Small intestine (tissue), 7 donors: ENCODE measurements at regions not wholly inside any gene's neighbourhood (a gene's known extent, or its start where the extent isn't known, plus 50 kb on each side); places are given as distances from the start of the nearest gene placed in this dataset.

ENCODE experiments used
- DNase-seq, 2 donors: peaks; one replicate each; pipeline versions ENCODE4 v3.0.0 to v3.0.0-alpha.2; 2013
- FAIRE-seq: peaks from 2 replicates; lab custom pipeline; 2012; peaks lifted over from hg19 to GRCh38; lab: Jason Lieb, UNC
- H3K27ac ChIP-seq, 3 donors: one replicate each; pipeline ENCODE4 v1.5.1; 2013; ENCODE audit warnings: low read length in 2 of 3, mild to moderate bottlenecking in 2 of 3, control low read depth in 1 of 3, inconsistent platforms in 1 of 3, low read depth in 1 of 3, moderate library complexity in 1 of 3
- H3K27me3 ChIP-seq, 3 donors: one replicate each; pipeline ENCODE4 v1.6.1; 2013; ENCODE audit warnings: low read length in 3 of 3, inconsistent platforms in 1 of 3; ENCODE audit not compliant: control insufficient read depth in 3 of 3, insufficient read depth in 3 of 3
- H3K36me3 ChIP-seq, 3 donors: one replicate each; pipeline ENCODE4 v1.6.1; 2013; ENCODE audit warnings: low read length in 3 of 3, inconsistent platforms in 1 of 3, low read depth in 1 of 3, mild to moderate bottlenecking in 1 of 3, moderate library complexity in 1 of 3; ENCODE audit not compliant: control insufficient read depth in 3 of 3, insufficient read depth in 2 of 3
- H3K4me1 ChIP-seq, 3 donors: one replicate each; pipeline ENCODE4 v1.6.1; 2013; ENCODE audit warnings: low read length in 2 of 3, inconsistent platforms in 1 of 3, low read depth in 1 of 3, mild to moderate bottlenecking in 1 of 3, moderate library complexity in 1 of 3; ENCODE audit not compliant: control insufficient read depth in 3 of 3, insufficient read depth in 2 of 3
- H3K4me3 ChIP-seq, 3 donors: one replicate each; pipeline ENCODE4 v1.5.1; 2013; ENCODE audit warnings: low read length in 3 of 3, control low read depth in 1 of 3, inconsistent platforms in 1 of 3, low read depth in 1 of 3, mild to moderate bottlenecking in 1 of 3, moderate library complexity in 1 of 3
- H3K9me3 ChIP-seq, 2 donors: one replicate each; pipeline ENCODE4 v1.6.1; 2013; ENCODE audit warnings: low read depth in 1 of 2, low read length in 1 of 2; ENCODE audit not compliant: control insufficient read depth in 2 of 2, insufficient read depth in 1 of 2
- WGBS, 3 donors: extraction: QIAGEN DNeasy Blood & Tissue Kit; methylation state at CpG; one replicate each; pipeline ENCODE4 v1.1.7; 2013; 5-methylcytosine and 5-hydroxymethylcytosine counted together
- donor health status: healthy with polysubstance abuse.
- donor health status: control.
- donor health status: control.
- donor health status: Bipolar disorder and iron deficiency.
- donor health status: healthy.

GRCh38 chr7:113392841-113393540 lies 274.6 kb upstream of the SMIM30 start:
- H3K4me3 ChIP-seq, result no peak overlapping the region
- DNase-seq, result no peak

GRCh38 chr7:113392421-113392820 lies 274.1 kb upstream of the SMIM30 start:
- no peak for FAIRE-seq
- 67 to 73% (median 70%) methylated on average over 6 of the region's 6 CpGs for WGBS, 3 donors
- no peak for DNase-seq
- Histone ChIP-seq H3K4me1 (no peaks in the 10 kb centered on the region), H3K36me3 (no peaks in the 10 kb centered on the region), H3K27me3 (no peaks in the 10 kb centered on the region), H3K4me3 (no peak overlapping the region), H3K27ac (no peak overlapping the region), H3K9me3 (peaks cover 2 to 9% of the 10 kb centered on the region in 2 donors)

More at GRCh38 chr7:113392841-113393540, 274.6 kb upstream of the SMIM30 start:
- WGBS, 3 donors, result 50 to 70% (median 50%) methylated on average over 2 of the region's 2 CpGs
- Histone ChIP-seq H3K36me3 (no peaks in the 10 kb centered on the region), H3K9me3 (peaks cover 2 to 9% of the 10 kb centered on the region in 2 donors), H3K27ac (no peak overlapping the region), H3K27me3 (no peaks in the 10 kb centered on the region), H3K4me1 (no peaks in the 10 kb centered on the region)
- no peak for FAIRE-seq

GRCh38 chr7:113389112-113389646 lies 270.8 kb upstream of the SMIM30 start:
- Histone ChIP-seq H3K36me3 (no peaks in the 10 kb centered on the region), H3K4me1 (no peaks in the 10 kb centered on the region), H3K4me3 (no peak overlapping the region), H3K9me3 (peaks cover 2 to 9% of the 10 kb centered on the region in 2 donors), H3K27ac (no peak overlapping the region), H3K27me3 (no peaks in the 10 kb centered on the region)
- 49 to 56% (median 53%) methylated on average over 2 of the region's 2 CpGs for WGBS, 3 donors
- FAIRE-seq (no peak), DNase-seq (no peak)

- Histone ChIP-seq H3K4me1 (no peaks in the 10 kb centered on the region), H3K9me3 (no peaks in the 10 kb centered on the region), H3K27ac (no peak overlapping the region), H3K27me3 (no peaks in the 10 kb centered on the region), H3K36me3 (no peaks in the 10 kb centered on the region), H3K4me3 (no peak overlapping the region)
- no peak for FAIRE-seq
- DNase-seq, result no peak
- 76 to 85% (median 79%) methylated on average over 3 of the region's 3 CpGs for WGBS, 3 donors
Observed at GRCh38 chr7:113383638-113384037, 265.3 kb upstream of the SMIM30 start.

GRCh38 chr7:113379746-113380145 lies 261.4 kb upstream of the SMIM30 start:
- Histone ChIP-seq H3K4me1 (no peaks in the 10 kb centered on the region), H3K4me3 (no peak overlapping the region), H3K36me3 (no peaks in the 10 kb centered on the region), H3K27me3 (no peaks in the 10 kb centered on the region), H3K9me3 (no peaks in the 10 kb centered on the region), H3K27ac (no peak overlapping the region)
- DNase-seq (no peak), FAIRE-seq (no peak)
- WGBS, 3 donors, result 78 to 85% (median 80%) methylated on average over 3 of the region's 3 CpGs

GRCh38 chr7:113374955-113375354 lies 256.6 kb upstream of the SMIM30 start:
- no peak for FAIRE-seq
- H3K27ac ChIP-seq, result no peak overlapping the region
- H3K27me3 ChIP-seq, result no peaks in the 10 kb centered on the region
- no peak for DNase-seq
- no peaks in the 10 kb centered on the region for H3K4me1 ChIP-seq
- no peaks in the 10 kb centered on the region for H3K9me3 ChIP-seq
- no peak overlapping the region for H3K4me3 ChIP-seq
- H3K36me3 ChIP-seq, result no peaks in the 10 kb centered on the region
- 71 to 82% (median 76%) methylated on average over 2 of the region's 2 CpGs for WGBS, 3 donors

GRCh38 chr7:113373863-113374262 lies 255.5 kb upstream of the SMIM30 start:
- H3K4me3 ChIP-seq, result no peak overlapping the region
- DNase-seq (no peak), FAIRE-seq (peak; percentile 51)
- no peak overlapping the region for H3K27ac ChIP-seq
- H3K9me3 ChIP-seq, result no peaks in the 10 kb centered on the region
- WGBS, 3 donors, result 56 to 73% (median 69%) methylated on average over 2 of the region's 2 CpGs
- H3K36me3 ChIP-seq, result no peaks in the 10 kb centered on the region
- no peaks in the 10 kb centered on the region for H3K4me1 ChIP-seq
- H3K27me3 ChIP-seq, result no peaks in the 10 kb centered on the region

GRCh38 chr7:113371416-113372043 lies 253.2 kb upstream of the SMIM30 start:
- 74 to 80% (median 75%) methylated on average over 4 of the region's 4 CpGs for WGBS, 3 donors
- Histone ChIP-seq H3K4me1 (no peaks in the 10 kb centered on the region), H3K36me3 (no peaks in the 10 kb centered on the region), H3K27ac (no peak overlapping the region), H3K27me3 (no peaks in the 10 kb centered on the region), H3K4me3 (no peak overlapping the region), H3K9me3 (no peaks in the 10 kb centered on the region)
- FAIRE-seq (no peak), DNase-seq (no peak)
